ENCODE measurements at regions not wholly inside any gene's neighbourhood (a gene's known extent, or its start where the extent isn't known, plus 50 kb on each side); places are given as distances from the start of the nearest gene placed in this dataset.

- TF ChIP-seq CTCF (IDR thresholded peaks at IDR 0.05) (no peak), POLR2A (IDR thresholded peaks at IDR 0.05) (no peak)
Measured at GRCh38 chr2:527581-527980, 149.6 kb downstream of the TMEM18 start.
